ENCODE measurements at regions not wholly inside any gene's neighbourhood (a gene's known extent, or its start where the extent isn't known, plus 50 kb on each side); places are given as distances from the start of the nearest gene placed in this dataset.
"Not testable (repeated sequence)": the region's sequence is repeated elsewhere in the genome, so short reads cannot be mapped to it uniquely, and the experiment has no call there.

DNA sequence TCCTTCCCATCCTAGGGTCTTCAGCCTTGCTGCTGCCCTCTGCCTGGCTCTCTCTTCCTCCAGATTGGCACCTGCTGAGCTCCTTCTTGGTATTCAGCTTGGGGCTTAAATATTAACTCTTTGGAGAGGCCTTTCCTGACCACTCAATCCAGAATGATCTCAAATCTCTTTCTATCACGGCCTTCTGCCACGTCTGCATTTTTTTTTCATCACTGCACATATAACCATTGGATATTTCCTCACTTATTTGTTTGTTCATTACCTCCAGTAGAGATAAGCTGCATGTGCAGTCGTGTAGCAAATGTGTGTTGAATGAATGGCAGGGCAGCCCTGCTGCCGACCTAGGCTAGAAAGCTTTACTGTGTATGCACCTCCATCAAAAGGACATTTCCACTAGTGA is 51.6 kb upstream of the MPP7 start:
- DNase-seq: no peak

DNA sequence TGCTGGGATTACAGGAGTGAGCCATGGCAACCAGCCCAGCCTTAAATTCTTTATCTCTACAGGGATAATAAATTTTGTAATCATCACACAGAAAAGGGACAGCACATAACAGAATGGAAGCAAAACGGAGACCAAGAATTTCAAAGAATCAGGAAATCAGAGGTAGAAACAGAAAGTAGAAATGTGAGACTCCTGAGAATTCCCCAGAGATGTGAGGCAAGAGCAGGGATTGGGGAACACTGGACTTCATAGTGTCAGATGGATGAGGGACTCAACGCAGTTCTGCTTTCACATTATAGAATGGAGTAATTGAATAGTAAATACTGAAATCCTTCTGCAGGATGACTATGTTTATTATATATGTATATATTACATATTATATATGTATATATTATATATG is 52.5 kb upstream of the MPP7 start:
- DNase-seq: no peak

DNA sequence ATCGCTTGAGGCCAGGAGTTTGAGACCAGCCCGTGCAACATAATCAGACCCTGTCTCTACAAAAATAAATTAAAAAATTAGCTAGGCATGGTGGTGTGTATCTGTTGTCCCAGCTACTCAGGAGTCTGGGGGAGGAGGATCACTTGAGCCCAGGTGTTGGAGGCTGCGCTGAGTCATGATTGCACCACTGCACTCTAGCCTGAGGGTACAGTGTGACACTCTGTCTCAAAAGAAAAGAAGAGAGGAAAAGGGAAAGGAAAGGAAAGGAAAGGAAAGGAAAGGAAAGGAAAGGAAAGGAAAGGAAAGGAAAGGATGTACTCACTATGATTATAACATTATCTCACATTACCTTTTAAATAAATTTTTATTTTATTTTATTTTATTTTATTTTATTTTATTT is 56.5 kb upstream of the MPP7 start:
- DNase-seq: no peak

DNA sequence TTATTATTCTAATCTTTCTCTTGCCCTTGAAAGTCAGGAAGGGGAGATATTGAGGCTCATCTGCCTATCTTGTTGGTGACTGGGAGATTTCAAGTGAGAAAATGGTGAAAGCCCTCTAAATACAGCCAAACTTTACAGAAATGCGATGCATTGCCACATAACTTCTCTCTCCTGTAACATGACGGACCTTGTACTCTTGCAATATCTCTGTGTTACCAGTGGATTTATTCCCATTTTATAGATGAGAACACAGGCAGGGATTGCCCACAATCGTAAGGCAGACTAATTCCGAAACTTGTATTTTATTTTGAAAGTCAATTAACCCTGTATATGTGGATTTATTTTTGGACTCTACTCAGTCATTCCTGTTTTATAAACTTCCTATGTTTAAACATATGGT is 57.3 kb upstream of the MPP7 start:
- no peak for DNase-seq

DNA sequence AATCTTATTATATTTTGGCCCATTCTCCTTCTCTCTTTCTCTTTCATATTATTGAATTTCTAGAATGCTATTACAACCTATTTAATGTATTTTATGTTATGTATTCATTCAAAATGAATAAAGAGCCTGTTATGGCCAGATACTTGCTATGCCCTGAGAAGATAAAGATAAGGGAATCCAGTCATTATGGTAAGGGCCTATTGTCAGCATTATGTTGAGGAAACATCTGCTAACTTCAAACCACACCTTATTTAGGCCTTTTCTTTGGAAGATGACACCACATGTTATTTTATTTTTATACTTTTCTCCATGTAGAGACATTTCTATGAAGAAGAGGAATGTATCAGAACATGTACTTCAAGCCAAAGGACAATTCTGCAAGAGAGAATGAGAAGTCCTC is 60.5 kb upstream of the MPP7 start:
- no peak for DNase-seq

DNA sequence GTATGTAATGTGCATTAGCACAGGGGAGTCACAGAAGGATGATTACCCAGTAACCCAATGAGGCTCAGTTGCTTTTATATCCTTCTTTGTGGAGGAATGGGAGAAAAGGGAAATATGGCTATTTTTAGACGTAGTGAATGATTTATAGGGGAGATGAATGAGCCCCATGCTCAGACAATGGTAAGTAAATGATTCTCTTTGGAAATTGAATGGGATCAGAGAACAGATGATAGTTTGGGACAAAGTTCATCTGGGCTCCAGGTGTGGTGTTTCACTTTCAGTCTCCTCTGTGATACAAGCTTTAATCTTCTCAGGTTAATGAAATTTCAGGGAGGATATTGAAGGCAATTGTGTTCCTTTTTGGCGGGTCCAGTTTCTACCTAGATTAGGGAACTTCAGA is 63.0 kb upstream of the MPP7 start:
- no peak for DNase-seq

DNA sequence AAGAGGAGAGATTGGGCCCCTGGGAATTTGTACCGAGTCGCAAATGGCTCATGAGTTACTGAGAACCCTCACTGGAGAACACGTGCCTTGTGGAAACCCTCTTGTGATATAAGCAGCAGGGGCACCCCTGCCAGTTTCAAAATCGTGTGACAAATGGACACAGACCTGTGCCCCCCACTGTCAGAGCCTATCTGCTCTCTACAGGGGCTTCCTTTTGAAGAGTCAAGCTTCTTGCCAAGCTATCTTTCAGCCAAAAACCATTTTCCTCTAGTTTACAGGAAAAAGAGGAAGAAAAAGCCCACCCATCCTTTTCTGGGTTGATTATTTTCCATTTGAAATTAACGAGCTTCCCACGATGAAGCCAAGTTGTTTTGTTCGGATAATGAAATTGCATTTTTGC is 64.1 kb upstream of the MPP7 start:
- DNase-seq: no peak

DNA sequence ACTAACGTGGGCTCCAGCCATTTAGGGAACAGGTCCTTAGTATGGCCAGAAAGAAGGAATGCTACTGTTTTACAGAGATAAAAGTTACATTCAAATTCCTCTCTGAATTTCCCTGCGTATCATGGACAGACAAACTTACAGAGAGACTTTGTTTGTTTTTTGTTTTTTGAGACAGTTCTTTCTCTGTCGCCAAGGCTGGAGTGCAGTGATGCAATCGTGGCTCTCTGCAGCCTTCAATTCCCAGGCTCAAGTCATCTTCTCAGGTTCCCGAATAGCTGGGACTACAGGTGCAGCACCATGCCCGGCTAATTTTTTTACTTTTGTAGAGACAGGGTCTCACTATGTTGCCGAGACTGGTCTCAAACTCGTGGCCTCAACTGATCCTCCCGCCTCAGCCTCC is 64.5 kb upstream of the MPP7 start:
- no peak for DNase-seq

DNA sequence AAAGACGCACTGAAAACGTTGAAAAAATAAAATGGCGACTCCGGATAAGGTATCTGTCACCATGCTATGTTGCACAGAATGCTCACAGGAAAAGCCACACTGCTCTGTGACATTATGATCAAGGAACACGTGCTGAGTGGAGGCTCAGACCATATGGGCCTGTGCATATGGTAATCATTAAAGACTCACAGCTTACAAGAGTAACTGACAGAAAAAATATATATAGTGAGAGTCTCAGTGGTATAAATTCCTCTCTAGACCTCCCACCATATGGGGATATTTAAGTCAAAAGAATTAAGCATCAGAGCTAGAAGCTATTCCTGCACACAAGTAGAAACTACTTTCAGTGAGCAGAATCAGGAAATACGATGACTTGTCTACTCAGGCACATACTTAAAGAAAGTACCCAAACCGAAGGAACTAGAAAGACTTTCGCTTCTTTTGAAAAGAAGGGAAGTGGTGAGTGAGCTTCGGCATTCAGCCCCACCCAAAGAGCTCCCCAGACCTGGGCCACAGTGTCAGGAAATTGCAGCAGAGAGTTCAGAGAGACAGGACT is 65.1 kb upstream of the MPP7 start:
- DNase-seq: peak in 2 of 4 experiments; percentile 20 to 27

DNA sequence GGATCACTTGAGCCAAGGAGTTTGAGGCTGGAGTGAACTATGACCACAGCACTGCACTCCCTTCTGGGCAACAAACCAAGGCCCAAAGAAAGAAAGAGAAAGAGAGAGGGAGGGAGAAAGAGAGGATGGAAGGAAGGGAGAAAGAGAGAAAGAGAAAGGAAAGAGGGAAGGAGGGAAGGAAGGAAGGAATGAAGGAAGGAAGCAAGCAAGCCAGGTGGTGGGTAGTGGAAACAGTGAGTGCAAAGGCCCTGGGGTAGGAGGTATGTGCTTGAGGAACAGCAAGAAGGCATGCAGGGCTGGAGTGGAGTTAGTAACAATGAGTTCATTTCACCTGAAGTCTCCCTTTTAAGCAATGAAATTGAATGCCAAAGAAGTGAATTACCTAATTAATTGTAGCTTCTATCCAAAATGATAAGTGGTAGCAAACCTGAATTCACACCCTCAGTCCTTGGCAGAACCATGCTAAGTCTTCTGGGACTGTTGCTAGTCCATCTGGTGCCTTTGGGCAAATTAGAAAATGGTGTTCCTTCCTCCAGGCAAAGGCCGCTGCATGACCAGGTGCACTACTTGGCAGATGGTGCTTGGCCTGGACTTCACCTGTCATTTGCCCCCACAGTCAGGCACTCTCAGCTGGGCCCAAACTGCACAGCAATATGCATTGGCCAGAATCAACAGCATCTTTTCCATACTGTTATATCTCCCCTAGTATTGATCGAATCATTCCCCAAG is 67.4 kb upstream of the MPP7 start:
- no peak for DNase-seq

DNA sequence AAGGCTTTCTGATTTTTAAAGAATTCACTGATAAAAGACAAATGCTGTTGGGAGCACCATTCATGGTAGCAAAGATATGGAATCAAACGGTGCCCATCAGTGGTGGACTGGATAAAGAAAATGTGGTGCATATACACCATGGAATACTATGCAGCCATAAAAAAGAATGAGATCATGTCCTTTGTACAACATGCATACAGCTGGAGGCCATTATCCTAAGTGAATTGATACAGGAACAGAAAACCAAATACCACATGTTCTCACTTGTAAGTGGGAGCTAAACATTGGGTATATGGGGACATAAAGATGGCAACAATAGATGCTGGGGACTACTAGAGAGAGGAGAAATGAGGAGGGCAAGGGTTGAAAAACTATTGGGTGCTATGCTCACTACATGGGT is 68.8 kb upstream of the MPP7 start:
- DNase-seq: not testable (repeated sequence)

DNA sequence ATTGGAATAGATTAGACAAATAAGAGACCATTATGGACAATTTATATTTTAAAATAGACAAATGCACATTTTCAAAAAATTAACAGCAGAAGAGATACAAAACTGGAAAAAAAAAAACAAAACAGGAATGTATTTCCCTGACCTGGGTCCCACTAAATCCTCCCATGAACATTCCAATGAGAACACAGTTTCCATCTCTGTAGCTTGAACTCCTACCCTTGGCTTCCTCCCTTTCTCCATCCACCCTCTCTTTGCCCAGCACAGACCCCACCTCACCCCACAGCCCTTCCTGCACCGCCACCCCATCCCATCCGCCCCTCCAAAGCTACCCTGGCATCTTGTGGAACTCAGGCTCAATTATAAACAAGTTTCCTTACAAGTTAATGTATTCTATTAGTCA is 71.2 kb upstream of the MPP7 start:
- DNase-seq: no peak

DNA sequence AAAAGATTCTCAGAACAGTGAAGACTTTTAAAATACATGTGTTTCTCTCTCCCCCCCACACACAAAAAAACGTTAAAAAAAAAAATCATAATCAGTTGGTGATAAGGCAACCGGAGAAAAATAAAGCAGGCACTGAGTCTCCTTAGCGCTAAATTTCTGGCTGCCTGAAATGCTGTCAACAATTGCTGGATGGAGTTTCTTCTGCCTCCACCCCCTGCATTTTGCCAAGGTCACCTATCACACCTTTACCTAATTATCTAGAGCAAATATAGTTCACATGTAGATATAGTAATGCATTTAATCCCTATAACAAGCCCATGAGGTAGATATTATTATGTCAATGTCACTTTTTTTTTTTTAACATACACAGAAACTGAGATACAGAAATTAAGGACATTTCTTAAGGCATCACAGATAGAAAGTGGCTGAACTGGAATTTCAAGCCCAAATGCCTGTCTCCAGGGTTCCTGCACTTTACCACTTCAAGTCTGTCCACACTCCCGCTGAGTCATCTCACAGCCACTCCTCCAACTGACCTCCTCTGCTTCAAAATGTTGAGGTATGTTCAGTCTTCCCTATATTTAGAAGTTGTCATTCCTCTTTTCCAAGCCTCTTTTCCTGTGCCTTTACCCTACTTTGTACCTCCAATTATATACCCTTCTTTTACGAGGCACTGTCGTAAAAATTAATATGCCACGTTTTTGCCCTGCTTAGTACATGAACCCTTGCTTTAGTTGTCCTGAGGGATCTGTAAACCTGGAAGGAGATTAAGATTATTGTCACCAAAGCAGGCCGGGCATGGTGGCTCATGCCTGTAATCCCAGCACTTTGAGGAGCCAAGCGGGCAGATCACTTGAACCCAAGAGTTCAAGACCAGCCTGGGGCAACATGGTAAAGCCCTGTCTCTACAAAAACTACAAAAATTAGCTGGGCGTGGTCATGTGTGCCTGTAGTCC is 72.8 kb upstream of the MPP7 start:
- no peak for DNase-seq

DNA sequence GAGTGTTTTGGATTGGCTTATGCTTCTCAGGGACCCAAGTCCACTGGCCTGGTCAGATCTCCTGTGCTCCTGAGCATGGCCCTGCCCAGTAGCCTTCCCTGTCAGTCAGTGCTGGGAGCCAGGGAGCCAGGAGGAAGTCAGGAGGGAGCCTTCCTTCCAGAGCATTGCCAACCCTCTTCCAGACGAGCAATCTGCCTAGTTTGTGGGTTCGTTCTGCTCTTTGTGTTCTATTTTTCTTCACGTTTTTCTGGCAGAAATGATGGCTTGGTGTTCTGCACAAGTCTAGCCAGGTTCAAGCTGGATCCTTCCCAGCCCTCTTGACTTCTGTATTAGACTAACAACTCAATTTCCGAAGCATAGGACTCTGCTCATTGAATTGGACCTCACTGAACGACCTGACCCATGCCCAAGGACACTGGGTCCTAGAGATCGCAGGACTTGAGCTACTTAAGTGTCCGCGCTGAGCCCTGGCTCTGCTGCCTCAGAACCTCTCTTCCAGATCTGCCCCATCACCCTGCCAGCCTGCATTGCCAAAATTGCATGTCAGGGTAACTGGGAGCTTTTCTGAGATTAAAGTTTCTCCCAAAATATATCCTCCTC is 76.2 kb upstream of the MPP7 start:
- no peak for DNase-seq

DNA sequence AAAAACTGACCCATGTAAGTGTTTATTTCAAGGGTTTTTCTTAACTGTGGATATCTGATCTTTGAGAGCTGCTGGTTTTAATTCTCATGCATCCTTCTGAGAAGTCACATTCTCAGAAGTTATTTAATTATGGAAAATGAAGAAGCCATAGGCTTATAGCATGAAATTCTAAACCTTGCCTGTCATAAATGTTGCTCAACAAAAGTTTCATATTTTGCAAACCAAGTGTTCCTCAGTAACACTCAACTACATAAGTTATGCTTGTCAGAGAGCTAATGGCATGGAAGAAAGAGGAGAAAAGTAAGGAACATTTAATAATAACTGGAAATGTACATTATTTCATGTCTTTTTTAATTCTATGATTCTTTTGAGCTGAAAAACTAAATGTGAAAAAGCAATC is 78.6 kb upstream of the MPP7 start:
- DNase-seq: no peak

DNA sequence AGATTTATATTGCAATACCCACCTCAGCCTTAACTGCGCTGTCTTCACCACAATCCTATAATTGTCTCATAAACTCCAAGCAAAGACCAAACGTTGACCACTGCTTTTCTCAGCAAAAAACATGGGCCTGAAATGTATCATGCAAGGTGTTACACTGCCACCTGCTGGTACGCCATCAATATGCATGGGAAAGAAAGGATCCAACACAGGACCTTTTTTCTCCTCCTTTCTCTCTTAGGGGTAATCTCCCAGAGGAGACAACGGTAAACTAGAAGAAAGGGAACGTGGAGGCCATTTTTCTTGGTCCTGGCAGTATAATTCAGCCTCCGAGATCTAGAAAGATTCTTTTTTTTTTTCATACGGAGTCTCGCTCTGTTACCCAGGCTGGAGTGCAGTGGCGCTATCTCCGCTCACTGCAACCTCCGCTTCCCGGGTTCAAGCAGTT is 79.1 kb upstream of the MPP7 start:
- peak; percentile 48 to 82 (median 60) for DNase-seq

DNA sequence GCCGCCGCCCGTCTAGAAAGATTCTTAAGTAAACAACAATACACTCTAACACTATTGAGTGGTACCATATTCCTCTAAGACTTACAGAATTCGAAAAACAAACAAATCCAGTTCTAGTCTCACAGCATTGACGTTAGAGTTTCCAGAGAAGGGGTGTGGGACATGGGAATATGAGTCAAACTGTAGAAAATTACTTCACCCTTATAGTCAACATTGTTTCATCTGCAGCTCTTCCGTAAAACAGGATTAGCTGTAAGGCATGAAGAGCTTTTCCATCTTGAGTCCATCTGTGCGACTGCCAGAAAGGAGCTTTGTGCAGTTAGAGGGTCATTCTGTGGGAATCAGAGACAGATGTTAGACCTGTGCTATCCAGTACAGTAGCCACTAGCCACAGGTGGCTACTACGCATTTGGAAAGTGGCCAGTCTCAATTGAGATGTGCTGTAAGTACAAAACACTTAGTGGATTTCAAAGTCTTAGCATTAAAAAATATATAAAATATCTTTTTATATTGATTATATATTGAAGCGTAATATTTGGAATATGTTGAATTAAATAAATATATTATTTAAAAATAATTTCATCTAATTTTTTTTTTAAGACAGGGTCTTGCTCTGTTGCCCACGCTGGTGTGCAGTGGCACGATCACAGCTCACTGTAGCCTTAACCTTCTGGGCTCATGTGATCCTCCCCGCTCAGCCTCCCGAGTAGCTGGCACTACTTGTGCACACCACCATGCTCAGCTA is 79.8 kb upstream of the MPP7 start:
- DNase-seq: no peak

DNA sequence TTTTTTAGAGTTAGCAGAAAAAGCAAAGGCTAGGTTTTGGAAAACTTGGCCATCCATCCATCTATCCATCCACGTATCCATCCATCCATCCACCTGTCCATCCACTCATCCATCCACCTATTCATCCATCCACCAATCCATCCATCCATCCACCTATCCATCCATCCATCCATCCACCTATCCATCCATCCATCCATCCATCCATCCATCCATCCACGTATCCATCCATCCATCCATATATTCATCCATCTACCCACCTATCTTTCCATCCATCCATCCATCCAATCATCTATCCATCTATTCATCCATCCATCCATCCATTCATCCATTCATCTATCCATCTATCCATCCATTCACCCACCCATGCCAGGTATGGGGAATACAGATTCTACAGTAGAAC is 81.7 kb upstream of the MPP7 start:
- no peak for DNase-seq

DNA sequence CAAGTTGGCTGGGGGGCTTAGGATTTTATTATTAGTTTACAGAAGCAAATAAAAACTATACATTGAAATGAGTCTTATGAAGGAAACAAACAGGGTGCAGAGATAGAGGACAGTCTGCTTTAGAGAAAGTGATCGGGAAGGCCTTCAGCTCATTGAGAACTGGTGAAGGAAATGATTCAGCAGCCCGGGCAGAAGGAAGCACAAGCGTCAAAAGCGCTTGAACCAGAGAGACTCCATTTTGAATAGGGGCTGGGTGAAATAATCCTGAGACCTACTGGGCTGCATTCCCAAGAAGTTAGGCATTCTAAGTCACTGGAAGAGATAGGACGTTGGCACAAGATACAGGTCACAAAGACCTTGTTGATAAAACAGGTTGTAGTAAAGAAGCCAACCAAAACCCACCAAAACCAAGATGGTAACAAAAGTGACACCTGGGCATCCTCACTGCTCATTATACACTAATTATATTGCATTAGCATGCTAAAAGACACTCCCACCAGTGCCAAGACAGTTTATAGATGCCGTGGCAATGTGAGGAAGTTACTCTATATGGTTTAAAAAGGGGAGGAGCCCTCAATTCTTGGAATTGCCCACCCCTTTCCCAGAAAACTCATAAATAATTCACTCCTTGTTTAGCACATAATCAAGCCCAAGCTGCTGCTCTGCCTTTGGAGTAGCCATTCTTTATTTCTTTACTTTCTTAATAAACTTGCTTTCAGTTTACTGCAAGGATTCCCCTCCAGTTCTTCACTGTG is 83.1 kb upstream of the MPP7 start:
- DNase-seq: no peak

DNA sequence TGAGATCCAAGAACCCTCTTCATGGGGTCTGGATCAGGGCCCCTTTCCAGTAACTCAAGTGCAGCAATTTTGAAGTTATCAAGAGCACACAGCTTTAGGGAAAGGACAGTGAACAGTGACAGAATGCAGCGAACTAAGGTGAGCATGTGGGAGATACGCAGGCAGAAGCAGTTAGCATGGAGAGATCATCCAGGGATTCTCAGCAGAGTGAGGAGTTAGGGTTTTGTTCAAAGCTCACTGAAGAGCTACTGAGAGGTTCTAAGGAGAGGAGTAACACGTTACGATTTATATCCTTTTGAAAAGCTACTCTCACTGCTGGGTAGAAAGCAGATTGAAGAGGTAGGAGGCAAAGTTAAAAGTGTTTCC is 83.6 kb upstream of the MPP7 start:
- no peak for DNase-seq

DNA sequence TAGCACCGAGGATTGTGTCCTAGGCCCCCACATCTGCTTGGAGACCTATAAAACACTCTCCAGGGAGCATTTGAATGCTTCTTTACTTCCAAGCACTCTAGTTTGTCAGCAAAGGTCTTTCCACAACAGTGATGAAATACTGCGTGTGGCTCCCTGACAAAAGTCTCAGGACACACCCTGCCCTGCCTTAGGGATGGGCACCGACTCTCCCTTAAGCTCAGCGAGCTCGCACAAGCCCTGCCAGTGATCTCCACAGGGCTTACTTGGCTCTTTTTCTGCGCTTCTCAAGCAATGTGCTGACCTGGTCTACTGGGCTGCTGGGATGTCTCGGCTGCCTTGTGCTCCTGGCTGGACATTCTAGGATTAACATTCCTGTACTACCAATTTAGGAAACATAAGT is 84.3 kb upstream of the MPP7 start:
- no peak for DNase-seq

DNA sequence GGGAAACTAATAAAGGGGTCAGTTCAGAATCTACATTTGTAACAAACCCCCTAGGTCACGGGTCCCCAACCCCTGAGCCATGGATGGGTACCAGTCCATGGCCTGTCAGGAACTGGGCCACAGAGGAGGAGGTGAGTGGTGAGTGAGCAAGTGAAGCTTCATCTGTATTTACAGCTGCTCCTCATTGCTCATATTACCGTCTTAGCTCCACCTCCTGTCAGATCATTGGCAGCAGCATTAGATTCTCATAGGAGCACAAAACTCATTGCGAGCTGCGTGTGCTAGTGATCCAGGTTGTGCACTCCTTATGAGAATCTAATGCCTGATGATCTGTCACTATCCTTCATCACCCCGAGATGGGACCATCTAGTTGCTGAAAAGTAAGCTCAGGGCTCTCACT is 88.4 kb upstream of the MPP7 start:
- DNase-seq: no peak
